ENCODE measurements at regions not wholly inside any gene's neighbourhood (a gene's known extent, or its start where the extent isn't known, plus 50 kb on each side); places are given as distances from the start of the nearest gene placed in this dataset.

GRCh38 chr4:67236788-67237187, 308.5 kb downstream of the CENPC start:
- DNase-seq (ENCODE audit: low read depth in 2 of 2, low spot score in 1 of 2): no peak

- no peak for DNase-seq (ENCODE audit: low read depth in 2 of 2, low spot score in 1 of 2)
Measured at GRCh38 chr4:67236318-67236717, 309.0 kb downstream of the CENPC start.

GRCh38 chr4:67234296-67234695, 311.0 kb downstream of the CENPC start:
- DNase-seq (ENCODE audit: low read depth in 2 of 2, low spot score in 1 of 2): no peak

- DNase-seq (ENCODE audit: low read depth in 2 of 2, low spot score in 1 of 2): no peak
Measured at GRCh38 chr4:67229148-67229547, 316.2 kb downstream of the CENPC start.

GRCh38 chr4:67220861-67221260, 324.4 kb downstream of the CENPC start:
- no peak for DNase-seq (ENCODE audit: low read depth in 2 of 2, low spot score in 1 of 2)

GRCh38 chr4:67218883-67219282, 326.4 kb downstream of the CENPC start:
- DNase-seq (ENCODE audit: low read depth in 2 of 2, low spot score in 1 of 2): no peak

GRCh38 chr4:67207941-67208441, 337.3 kb downstream of the CENPC start:
- DNase-seq (ENCODE audit: low read depth in 2 of 2, low spot score in 1 of 2): no peak

- DNase-seq (ENCODE audit: low read depth in 2 of 2, low spot score in 1 of 2): no peak
Measured at GRCh38 chr4:67204441-67204840, 340.9 kb downstream of the CENPC start.

- DNase-seq (ENCODE audit: low read depth in 2 of 2, low spot score in 1 of 2): no peak
Measured at GRCh38 chr4:67201334-67201733, 344.0 kb downstream of the CENPC start.

GRCh38 chr4:67198727-67199126, 346.6 kb downstream of the CENPC start:
- no peak for DNase-seq (ENCODE audit: low read depth in 2 of 2, low spot score in 1 of 2)

GRCh38 chr4:67167849-67168248, 377.5 kb downstream of the CENPC start:
- no peak for DNase-seq (ENCODE audit: low read depth in 2 of 2, low spot score in 1 of 2)

GRCh38 chr4:67162690-67163089, 382.6 kb downstream of the CENPC start:
- no peak for DNase-seq (ENCODE audit: low read depth in 2 of 2, low spot score in 1 of 2)

- DNase-seq (ENCODE audit: low read depth in 2 of 2, low spot score in 1 of 2): no peak
Measured at GRCh38 chr4:67161311-67161710, 384.0 kb downstream of the CENPC start.

- no peak for DNase-seq (ENCODE audit: low read depth in 2 of 2, low spot score in 1 of 2)
Measured at GRCh38 chr4:67160394-67160793, 384.9 kb downstream of the CENPC start.

- no peak for DNase-seq (ENCODE audit: low read depth in 2 of 2, low spot score in 1 of 2)
Measured at GRCh38 chr4:67158666-67159065, 386.6 kb downstream of the CENPC start.

- DNase-seq (ENCODE audit: low read depth in 2 of 2, low spot score in 1 of 2): no peak
Measured at GRCh38 chr4:67152976-67153375, 392.3 kb downstream of the CENPC start.

GRCh38 chr4:67151376-67152343, 393.6 kb downstream of the CENPC start:
- no peak for DNase-seq (ENCODE audit: low read depth in 2 of 2, low spot score in 1 of 2)

- no peak for DNase-seq (ENCODE audit: low read depth in 2 of 2, low spot score in 1 of 2)
Measured at GRCh38 chr4:67141586-67141985, 403.7 kb downstream of the CENPC start.

GRCh38 chr4:67134616-67135015, 410.7 kb downstream of the CENPC start:
- DNase-seq (ENCODE audit: low read depth in 2 of 2, low spot score in 1 of 2): no peak

- DNase-seq (ENCODE audit: low read depth in 2 of 2, low spot score in 1 of 2): no peak
Measured at GRCh38 chr4:67133162-67133561, 412.1 kb downstream of the CENPC start.

- DNase-seq (ENCODE audit: low read depth in 2 of 2, low spot score in 1 of 2): no peak
Measured at GRCh38 chr4:67131224-67131623, 414.1 kb downstream of the CENPC start.

- DNase-seq (ENCODE audit: low read depth in 2 of 2, low spot score in 1 of 2): no peak
Measured at GRCh38 chr4:67130411-67130810, 414.9 kb downstream of the CENPC start.

GRCh38 chr4:67126570-67126969, 418.7 kb downstream of the CENPC start:
- DNase-seq (ENCODE audit: low read depth in 2 of 2, low spot score in 1 of 2): no peak
